GM21619 (cell line): ENCODE measurements at regions not wholly inside any gene's neighbourhood (a gene's known extent, or its start where the extent isn't known, plus 50 kb on each side); places are given as distances from the start of the nearest gene placed in this dataset.

Source experiments
- ATAC-seq: cut with Tn5 transposase; IDR thresholded peaks from one replicate; pipeline ENCODE4 v1.9.1; 2021; ENCODE audit not compliant: unreplicated experiment

DNA sequence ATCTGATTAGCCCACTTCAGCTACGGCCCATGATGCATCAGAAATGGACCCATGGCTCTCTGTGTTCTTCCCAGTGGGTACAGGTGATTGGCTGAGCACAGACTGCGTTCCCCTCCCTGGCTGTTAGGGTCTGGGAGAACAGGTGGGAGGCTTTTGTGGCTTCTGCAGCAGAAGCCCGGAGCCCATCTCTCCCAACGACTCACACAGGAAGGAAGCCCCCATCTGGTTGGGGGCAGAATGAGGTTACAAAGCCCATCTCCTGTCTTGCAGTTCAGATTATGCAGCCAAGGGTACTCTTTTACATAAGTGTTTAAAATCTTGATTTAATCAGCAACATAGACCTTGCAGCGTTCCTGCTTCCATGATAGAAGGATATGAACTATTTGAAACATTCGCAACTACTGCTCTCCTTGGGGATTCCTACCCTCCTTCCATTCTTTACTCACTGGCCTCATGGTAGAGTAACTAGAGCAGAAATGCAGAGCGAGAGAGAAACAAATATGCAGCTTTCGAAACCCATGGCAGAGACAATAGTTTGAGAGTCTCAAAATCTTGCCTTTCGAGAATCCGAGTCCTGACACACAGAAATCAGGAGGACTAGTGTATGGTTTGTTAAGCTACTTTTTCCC is 291.3 kb downstream of the TLE3 start:
- no peak for ATAC-seq

DNA sequence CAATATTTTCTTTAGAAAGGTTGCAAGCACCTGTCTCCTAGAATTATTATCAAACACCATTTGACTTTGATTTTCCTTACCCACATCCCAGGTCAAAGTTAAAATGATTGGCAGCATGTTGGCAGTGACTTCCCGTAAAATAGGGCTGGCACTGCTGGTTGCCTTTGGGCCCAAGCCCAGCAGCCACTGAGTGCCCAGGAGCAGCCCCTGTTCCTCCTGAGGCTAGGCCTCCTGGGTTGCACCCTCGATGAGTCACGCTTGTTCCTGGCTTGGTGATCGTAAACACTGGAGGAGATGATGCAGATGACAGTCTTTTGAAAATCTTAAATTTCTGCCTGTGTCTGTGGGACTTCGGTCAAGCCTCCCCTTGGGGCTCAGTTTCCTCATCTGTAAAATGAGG is 290.0 kb downstream of the TLE3 start:
- ATAC-seq = no peak

DNA sequence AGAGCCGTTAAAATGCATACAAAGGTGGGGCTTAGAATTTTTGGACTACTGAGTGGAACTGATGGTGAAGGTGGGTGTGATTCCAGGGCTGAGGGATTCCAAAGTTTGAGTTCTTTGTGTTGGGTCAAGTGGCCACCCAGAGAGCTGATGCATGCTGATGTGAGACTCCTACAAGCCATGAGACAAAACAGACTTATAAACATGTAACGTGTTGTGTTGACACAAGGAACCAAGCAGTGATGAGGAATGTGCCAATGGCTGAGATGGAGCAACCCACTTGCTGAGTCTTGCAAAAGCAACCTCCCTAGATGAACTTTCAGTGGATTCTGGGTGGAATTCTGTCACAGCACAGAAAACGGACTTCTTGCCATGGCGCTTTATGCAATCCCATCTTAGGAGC is 289.0 kb downstream of the TLE3 start:
- no peak for ATAC-seq

DNA sequence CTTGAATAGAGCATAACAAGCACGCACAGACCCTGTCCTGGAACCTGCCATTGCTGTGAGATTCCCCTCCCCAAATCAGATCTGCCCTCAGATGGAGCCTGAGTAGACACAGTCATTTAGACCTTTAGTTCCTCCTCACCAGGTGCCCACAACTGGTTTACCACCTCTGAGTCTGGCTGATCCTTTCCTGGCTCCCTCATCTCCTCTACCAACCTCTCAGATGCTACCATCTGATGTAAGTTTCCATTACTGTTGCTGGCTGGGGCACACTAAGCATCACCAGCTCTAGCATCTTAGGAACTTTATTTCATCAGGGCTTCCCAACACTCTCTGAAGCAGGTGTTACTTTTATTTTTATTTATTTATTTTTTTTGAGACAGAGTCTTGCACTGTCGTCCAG is 288.3 kb downstream of the TLE3 start:
- no peak for ATAC-seq

DNA sequence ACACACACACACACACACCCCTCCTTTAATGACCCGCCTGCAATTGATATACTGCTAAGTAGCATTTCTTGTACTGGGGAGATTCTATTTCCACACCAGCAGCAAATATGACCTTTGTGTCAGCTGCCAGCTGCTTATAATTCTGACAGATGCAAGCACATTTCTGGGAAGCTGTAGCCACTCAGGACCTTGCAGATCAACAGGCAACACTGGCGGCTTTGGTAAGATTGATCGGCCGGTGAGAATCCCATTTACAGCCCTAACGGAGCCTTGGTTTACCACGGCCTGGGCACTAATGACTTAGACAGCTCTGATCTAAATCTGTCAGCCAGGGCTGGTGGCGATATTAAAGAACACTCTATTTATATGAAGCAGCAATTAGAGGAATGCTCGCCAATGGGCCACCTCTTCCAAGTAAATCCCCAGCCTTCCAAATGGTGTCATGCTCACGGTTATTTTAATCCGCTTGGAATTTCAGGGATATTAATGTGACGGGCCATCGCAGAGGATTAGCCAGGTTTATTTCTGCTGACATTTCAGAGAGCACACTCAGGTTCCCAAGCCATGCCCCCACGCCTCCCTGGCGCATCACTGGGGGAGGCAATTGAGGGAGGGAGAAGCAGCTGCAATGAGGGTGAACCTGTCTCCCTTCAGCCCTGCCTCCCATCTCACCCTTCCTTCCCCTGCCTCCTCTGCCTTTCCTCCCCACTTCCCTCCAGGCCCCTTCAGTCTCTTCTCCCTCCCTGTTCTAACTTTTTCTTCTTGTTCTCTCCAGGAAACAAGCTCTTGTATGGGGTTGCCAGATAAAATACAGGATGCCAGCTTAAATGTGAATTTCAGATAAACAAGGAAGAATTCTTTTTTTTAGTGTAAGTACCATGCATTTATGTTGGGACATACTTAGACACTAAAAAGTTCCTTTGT is 287.0 kb downstream of the TLE3 start:
- no peak for ATAC-seq

DNA sequence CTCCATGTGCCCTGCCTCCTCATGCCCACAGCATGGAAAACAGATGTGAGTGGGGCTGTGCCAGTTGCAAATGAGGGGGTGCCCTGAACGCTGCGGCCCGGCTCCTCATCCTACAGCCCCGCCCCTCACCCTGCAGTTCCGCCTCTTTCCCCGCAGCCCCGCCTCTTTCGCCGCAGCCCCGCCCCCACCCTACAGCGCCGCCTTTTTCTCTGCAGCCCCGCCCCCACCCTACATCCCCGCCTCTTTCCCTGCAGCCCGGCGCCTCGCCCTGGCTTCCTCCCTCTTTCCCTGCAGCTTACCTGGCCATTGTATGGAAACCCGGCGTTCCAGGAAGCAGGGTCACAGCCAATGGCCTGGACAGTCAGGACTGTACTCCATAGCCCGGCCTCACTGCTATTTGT is 284.9 kb downstream of the TLE3 start:
- ATAC-seq = no peak

DNA sequence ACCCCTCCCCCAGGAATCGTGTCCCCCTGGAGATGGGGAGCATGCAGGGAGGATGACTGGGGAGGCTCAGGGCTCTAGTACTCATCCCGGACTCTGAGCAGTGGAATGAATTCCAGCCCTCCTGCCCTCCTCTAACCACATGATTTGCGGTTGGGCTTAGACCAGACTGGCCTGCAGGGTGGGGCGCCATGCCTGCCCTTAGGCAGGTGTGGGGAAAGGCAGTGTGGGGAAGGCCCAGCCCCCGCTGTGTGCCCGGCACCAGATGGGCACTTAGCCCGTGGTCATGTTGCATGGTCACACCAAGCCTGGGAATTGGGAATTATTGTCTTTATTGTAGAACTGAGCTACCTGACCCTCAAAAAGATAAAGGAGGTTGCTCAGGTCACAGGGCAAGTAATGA is 283.8 kb downstream of the TLE3 start:
- ATAC-seq = no peak

DNA sequence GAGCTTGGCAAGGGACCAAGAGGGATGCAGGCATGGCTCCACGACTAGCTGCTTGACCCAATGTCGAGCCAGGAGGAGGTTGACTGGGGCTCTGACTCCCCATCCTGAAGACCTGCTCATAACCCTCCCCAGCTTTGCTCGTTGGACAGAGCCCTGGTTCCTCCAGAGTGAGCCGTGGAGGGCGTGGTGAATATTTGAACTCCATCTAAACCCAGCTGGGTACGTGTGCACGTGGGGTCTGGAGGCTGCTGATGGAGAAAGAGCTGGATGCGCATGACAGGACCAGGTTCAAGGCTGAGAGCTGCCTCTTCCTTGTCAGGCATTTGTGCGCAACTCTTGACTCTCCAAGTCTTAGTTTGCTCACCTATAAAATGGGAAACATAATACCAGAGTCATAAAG is 282.8 kb downstream of the TLE3 start:
- no peak for ATAC-seq

DNA sequence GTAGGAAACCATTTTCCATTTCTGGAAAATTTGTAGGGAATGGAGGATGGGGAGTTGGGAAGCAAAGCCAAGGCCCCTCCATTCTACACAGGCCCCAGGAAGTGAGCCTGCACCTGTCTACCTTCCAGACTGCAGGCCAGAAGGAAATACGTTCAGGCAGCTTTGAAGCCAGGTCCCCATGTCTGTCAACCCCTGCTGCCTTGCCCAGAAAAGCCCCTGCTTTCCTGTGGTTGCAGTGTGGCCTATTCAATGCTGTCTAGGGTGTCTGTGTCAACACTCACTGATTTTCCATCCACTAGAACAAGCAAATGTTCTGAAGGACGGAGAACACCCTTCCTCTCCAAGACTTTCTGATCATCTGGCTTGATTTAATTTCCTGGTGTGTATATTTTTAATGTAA is 281.9 kb downstream of the TLE3 start:
- ATAC-seq = no peak

DNA sequence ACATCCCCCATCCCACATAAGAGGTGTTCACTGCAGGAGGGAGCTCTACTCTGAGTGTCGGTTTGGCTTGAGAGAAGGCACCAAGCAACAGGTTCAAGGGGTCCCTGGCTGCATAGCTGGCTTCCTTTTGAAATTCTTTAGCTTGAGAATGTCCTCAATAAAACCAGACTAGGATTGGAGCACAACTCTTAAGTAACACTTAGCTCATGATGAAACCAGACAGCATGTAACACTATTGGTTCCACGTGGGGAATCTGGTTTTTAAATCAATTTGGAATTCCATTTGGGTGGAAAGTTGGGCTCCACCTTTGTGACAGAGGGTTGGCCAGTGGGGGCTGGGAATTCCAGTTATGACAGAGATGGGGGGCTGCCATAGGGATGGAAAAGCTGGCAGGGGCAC is 281.2 kb downstream of the TLE3 start:
- ATAC-seq = no peak

DNA sequence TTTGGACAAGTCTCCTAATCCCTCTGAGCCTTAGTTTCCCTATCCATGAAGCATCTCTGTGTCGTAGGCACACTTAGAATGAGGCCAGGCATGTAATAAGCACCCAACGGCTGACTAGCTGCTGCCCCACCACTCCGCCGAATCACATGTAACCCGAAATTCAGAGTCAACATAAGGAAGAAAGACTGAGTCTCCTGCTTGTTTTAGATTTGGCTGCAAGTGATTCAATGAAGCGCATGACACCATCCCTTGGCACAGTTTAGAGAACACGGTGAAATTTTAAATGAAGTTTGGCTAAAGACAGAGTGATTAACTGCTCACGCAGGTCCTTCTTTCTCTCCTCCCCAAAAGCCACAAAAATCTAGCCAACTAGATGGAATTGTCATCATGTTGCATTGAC is 279.2 kb downstream of the TLE3 start:
- no peak for ATAC-seq

DNA sequence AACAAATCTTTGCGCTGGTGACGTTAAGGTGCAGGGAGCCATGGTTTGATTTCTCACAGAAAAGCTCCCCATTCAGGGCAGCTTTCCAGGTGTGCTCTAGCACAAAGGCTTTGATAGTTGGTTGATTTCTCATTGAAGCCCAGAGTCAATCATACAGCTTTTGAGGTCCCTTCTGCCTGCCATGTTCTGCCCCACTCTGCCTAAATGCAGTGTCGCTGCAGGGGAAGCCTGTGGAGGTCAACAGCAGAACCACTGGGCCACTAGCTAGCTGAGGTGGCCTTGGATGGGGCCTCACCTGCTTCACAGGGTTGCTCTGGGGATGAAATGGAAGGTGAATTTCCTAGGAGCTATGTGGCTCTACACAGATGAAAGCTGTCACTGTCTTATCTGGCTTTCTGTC is 278.3 kb downstream of the TLE3 start:
- no peak for ATAC-seq

DNA sequence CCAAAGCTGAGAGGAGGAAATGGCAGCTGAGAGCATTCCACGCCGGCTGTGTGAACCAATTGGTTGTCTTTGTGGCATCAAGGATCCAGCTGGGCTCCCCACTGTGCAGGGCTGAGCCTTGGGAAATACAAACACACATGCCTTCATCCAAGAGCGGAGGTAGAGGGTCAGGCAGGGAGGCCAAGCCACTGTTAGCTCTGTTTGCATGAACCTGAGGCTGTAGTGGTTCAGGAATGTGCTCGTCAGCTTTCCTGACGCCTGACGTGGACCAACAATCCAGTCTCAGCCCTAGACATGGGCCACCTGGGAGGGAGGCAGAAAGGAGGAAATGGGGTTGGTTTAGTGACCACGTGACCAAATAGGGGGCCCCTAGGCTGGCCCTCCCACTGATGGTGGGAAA is 276.9 kb downstream of the TLE3 start:
- ATAC-seq = no peak

DNA sequence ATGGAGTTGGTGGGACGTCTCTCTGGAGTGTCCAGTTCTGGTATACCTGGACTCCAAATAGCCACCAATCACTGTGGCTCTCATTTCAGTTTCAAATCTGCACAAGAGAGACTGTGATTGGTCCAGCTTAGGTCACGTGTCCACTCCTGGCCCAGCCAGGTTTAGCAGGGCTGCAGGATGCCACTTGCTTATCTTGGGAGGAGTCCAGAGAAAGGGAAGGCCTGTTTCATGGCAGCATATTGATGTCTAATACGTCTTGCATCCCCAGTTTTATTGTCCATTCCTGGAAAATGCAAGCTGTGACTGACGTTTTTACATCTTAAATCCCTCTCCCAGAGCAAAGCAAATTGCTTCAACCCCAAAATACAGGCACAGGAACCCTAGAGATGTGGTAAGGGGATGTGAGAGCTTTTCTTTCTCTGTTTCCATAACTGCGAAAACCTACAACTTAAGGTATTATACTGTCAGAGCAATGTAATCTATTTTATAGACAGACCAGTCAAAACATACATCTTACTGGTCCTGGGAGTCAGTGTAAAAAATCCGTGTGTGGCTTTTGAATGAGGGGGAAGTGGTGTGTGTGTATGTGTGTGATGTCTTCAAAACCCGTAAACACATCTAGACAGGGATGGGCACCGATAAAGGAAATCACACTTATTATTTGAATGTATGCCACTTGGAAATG is 274.4 kb downstream of the TLE3 start:
- ATAC-seq = no peak

DNA sequence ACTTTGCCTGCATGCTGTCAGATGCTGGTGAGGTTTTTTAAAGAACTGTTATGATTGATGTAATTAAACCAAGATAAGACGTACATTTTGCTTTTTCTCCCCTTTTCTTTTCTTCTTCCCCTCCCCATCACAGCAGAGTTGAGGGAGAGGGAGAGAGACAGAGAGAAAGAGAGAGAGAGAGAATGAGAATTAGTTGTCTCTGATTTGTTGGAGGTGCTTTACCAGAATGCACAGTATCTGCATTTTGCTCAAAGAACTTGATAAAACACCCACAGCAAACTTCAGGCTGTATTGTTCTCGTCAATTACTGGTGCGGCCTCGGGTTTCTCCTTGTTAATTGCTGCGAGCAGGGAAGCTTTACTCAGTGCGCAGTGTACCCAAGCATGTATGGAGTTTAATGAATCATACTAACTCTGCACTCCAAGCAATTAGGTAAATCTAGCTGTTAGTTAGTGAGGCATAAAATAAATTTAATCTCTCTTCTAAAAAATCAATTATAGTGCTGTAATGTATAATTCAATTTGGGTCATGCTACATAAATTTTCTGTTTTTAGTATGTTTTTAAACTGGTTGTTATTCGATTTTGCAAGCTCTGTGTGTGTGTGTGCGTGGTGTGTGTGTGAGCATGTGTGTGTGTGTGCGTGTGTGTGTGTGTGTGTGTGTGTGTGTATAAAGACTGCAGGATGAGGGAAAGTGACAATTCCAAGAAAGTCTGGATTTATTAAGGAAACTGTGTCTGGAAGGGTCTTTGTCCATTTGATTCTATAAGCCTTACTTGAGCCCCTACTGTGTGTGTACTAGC is 273.4 kb downstream of the TLE3 start:
- no peak for ATAC-seq

DNA sequence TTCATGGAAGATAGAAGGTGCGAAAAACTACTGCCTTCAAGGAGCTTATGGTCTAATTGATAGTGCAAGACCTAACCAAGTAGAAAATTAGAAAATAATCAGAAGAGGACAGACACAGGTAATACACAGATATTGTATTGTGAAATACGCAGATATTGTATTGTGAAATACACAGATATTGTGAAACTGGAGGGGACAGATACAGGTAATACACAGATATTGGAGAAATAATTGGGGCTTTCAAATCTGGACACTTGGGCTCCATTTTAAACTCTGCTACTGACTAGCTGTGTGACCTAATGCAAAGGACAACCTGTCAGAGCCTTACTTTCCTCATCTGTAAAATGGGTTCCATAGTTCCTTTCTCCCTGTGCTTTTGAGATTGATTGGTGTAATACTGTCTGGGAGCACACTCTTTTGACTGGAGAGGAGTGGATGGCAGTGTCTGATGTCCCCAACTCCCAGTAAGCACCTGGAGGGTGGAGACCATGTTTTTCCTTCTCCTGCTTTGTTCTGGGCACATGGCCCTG is 272.8 kb downstream of the TLE3 start:
- no peak for ATAC-seq

DNA sequence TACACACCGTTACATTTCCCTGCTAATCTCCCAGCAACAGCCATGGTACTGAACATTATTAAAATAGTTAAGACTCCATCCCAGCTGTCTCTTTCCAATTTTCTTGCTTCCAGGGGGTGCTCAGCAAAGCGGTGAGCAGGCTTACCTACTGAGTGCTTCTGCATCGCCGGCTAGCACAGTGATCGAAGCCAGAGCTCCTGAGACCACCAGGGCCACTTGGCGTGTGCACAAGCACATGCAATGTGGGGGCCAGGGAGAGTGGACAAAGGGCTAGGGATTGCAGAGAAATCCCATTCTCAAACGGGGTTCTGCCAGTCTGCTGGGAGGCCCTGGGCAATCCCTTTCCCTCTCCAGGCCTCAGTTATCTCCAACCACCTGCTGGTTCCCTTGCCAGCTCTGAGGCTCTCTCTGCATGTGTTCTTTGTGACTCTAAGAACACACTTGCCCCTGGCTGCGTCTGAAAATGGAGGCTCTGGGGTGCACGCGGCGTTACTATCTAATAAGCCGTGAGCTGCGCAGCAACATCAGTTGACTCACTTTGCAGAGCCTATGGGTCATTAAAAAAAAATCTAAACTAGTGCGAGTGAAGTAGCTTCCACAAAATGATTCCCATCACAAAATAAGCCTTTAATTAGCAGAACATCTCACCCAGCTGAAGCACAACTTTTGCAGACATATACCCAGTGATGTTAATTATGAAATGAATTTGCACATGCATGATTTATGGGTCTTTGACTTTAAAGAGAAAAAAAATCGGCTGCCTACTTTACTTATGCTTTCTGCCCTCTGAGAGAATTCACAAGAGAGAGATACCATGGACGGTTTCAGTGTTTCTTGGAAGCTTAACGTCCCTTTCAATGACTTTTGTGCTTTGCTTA is 271.5 kb downstream of the TLE3 start:
- no peak for ATAC-seq

DNA sequence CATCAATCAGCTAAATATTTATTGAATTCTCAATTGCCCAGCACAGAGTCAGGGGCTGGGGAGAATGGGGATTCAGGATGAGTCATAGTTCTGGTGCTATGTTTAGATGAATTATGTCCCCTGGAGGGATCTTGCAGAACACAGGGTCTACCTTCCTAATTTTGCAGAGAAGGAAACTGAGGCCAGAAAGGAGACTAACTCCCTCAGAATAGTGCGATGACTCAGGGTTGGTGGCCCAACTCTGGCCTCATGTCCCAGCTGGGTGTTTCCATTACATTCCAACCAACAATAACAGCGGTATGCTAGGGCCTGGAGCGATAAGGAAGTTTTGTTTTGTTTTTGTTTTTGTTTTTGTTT is 270.9 kb downstream of the TLE3 start:
- no peak for ATAC-seq

DNA sequence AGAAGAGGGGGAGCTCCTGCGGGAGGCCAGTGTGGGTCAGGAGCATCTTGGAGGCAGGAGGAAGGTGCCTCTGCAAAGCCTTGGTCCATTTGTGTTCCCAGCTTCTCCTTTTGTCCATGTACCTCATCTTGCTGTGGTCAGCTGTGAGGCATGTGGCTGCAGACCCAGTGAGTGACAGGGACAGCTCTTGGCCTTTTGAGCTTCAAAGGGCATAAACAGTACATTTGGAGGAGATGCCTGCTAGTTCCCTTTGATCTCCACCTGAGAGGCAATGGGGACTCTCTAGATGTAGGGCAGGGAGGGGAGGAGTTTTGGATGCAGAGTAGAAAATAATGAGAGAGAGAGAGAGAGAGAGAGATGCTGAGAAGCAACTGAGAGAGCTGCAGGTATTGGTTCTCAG is 270.0 kb downstream of the TLE3 start:
- ATAC-seq = no peak

DNA sequence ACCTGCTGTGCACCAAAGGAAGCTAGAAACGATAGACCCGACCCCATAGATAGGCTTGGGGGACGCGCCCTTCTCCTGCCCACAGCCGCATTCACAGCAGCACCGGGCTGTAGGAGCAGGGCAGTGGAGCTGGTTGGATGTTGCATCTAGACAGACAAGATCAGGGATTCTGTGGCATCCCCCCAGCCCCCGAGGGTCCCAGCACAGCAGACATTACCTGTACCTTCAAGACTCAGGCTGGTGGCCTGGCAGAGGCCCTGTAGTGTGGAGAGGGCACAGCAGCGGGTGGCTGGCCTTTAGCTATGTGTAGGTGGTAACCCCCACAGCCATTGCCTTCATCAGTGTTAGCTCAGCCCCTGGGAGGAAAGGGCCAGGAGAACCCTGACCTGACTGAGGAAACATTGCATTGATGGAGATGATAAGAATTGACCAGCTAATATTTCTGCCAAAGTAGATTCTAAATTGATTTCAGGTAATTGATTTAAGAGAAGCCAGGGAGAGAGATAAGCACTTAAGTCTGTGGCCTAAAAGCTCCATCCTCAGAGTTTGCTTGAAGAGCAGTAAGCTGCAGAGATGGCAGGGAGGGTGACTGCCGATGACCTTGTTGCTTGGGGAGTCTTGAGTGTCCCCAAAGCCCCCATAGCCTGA is 269.4 kb downstream of the TLE3 start:
- ATAC-seq = no peak
